ENCODE measurements at regions not wholly inside any gene's neighbourhood (a gene's known extent, or its start where the extent isn't known, plus 50 kb on each side); places are given as distances from the start of the nearest gene placed in this dataset.

GRCh38 chr2:149986861-149987260, 399.3 kb upstream of the MMADHC start:
- H3K4me3 ChIP-seq (ENCODE audit: low read depth, low read length) = no peak overlapping the region
- H3K27me3 ChIP-seq (ENCODE audit: control insufficient read depth, insufficient read depth, low read length) = no peaks in the 10 kb centered on the region
- DNase-seq (ENCODE audit: low read depth) = no peak
- FAIRE-seq = no peak
- no peak for TF ChIP-seq CTCF (IDR thresholded peaks at IDR 0.05; ENCODE audit: insufficient read depth, low read length, severe bottlenecking)
- H3K36me3 ChIP-seq (ENCODE audit: control insufficient read depth, insufficient read depth, low read length) = no peaks in the 10 kb centered on the region

- no peak for TF ChIP-seq CTCF (IDR thresholded peaks at IDR 0.05; ENCODE audit: insufficient read depth, low read length, severe bottlenecking)
- DNase-seq (ENCODE audit: low read depth) (peak; percentile 27), FAIRE-seq (no peak)
- Histone ChIP-seq H3K27me3 (ENCODE audit: control insufficient read depth, insufficient read depth, low read length) (no peaks in the 10 kb centered on the region), H3K4me3 (ENCODE audit: low read depth, low read length) (no peak overlapping the region), H3K36me3 (ENCODE audit: control insufficient read depth, insufficient read depth, low read length) (no peaks in the 10 kb centered on the region)
Measured at GRCh38 chr2:149984311-149984710, 396.7 kb upstream of the MMADHC start.

GRCh38 chr2:149972066-149972465, 384.5 kb upstream of the MMADHC start:
- Histone ChIP-seq H3K36me3 (ENCODE audit: control insufficient read depth, insufficient read depth, low read length) (no peaks in the 10 kb centered on the region), H3K27me3 (ENCODE audit: control insufficient read depth, insufficient read depth, low read length) (no peaks in the 10 kb centered on the region), H3K4me3 (ENCODE audit: low read depth, low read length) (no peak overlapping the region)
- no peak for TF ChIP-seq CTCF (IDR thresholded peaks at IDR 0.05; ENCODE audit: insufficient read depth, low read length, severe bottlenecking)
- FAIRE-seq (no peak), DNase-seq (ENCODE audit: low read depth) (no peak)

- FAIRE-seq = no peak
- Histone ChIP-seq H3K27me3 (ENCODE audit: control insufficient read depth, insufficient read depth, low read length) (no peaks in the 10 kb centered on the region), H3K4me3 (ENCODE audit: low read depth, low read length) (no peak overlapping the region), H3K36me3 (ENCODE audit: control insufficient read depth, insufficient read depth, low read length) (no peaks in the 10 kb centered on the region)
- no peak for DNase-seq (ENCODE audit: low read depth)
- TF ChIP-seq CTCF (IDR thresholded peaks at IDR 0.05; ENCODE audit: insufficient read depth, low read length, severe bottlenecking) = no peak
Measured at GRCh38 chr2:149954981-149955600, 367.5 kb upstream of the MMADHC start.

GRCh38 chr2:149953627-149954026, 366.1 kb upstream of the MMADHC start:
- no peak for FAIRE-seq
- H3K4me3 ChIP-seq (ENCODE audit: low read depth, low read length) = no peak overlapping the region
- DNase-seq (ENCODE audit: low read depth) = no peak
- H3K36me3 ChIP-seq (ENCODE audit: control insufficient read depth, insufficient read depth, low read length) = no peaks in the 10 kb centered on the region
- no peak for TF ChIP-seq CTCF (IDR thresholded peaks at IDR 0.05; ENCODE audit: insufficient read depth, low read length, severe bottlenecking)
- H3K27me3 ChIP-seq (ENCODE audit: control insufficient read depth, insufficient read depth, low read length) = no peaks in the 10 kb centered on the region

GRCh38 chr2:149931486-149931885, 343.9 kb upstream of the MMADHC start:
- FAIRE-seq = no peak
- Histone ChIP-seq H3K36me3 (ENCODE audit: control insufficient read depth, insufficient read depth, low read length) (no peaks in the 10 kb centered on the region), H3K27me3 (ENCODE audit: control insufficient read depth, insufficient read depth, low read length) (no peaks in the 10 kb centered on the region), H3K4me3 (ENCODE audit: low read depth, low read length) (no peak overlapping the region)
- no peak for TF ChIP-seq CTCF (IDR thresholded peaks at IDR 0.05; ENCODE audit: insufficient read depth, low read length, severe bottlenecking)
- no peak for DNase-seq (ENCODE audit: low read depth)

Measured in bronchial epithelial cell (primary cell).